HepG2 (cell line): ENCODE measurements at regions not wholly inside any gene's neighbourhood (a gene's known extent, or its start where the extent isn't known, plus 50 kb on each side); places are given as distances from the start of the nearest gene placed in this dataset.

Experiments
- ATAC-seq: fragments of 200-7000 bp; cut with Tn5 transposase; 3 replicates; pipeline ENCODE4 v1.9.1; 2020; ENCODE audit warnings: mild to moderate bottlenecking, moderate library complexity
- BruUV-seq: library from RNA; stranded (reverse); fragments of 400-500 nt; replicated peaks from 2 replicates; lab custom pipeline; 2021; lab: Mats Ljungman, UMichigan
- CTCF ChIA-PET: fragments of 300-600 bp; formaldehyde crosslinking; extraction: SDS; loops from one replicate; lab custom pipeline; 2021; ENCODE audit warnings: low total read pairs, inconsistent platforms, low intra/inter-chr PET ratio; lab: Yijun Ruan, JAX
- POLR2A ChIA-PET: fragments of 350-600 bp; sonication (Branson Sonifier 250); formaldehyde crosslinking; loops from one replicate; lab custom pipeline; 2020; ENCODE audit warnings: antibody characterized with exemption, inconsistent platforms; lab: Yijun Ruan, JAX
- DNase-seq: peaks from one replicate; pipeline ENCODE4 v3.0.0-alpha.2; 2015; ENCODE audit warnings: low spot score
- FAIRE-seq: peaks from 3 replicates; lab custom pipeline; 2011; peaks lifted over from hg19 to GRCh38; lab: Jason Lieb, UNC
- H2AFZ ChIP-seq: one replicate; pipeline ENCODE4 v1.6.1; 2011; ENCODE audit warnings: low read length, inconsistent platforms
- H3K27ac ChIP-seq: fragments of 300-600 bp; 3 replicates; pipeline ENCODE4 v1.8.0; 2011; ENCODE audit warnings: mixed run types, mild to moderate bottlenecking, mixed read lengths, low read length, inconsistent platforms; ENCODE audit not compliant: insufficient read depth; ENCODE audit errors: extremely low read length
- H3K27me3 ChIP-seq, 2 experiments: fragments of 200-600 bp in 1 of 2; 2 replicates in 1 of 2; 3 replicates in 1 of 2; pipeline versions ENCODE4 v1.6.0 to v1.8.0; 2011; ENCODE audit warnings: low read length in 2 of 2, mild to moderate bottlenecking in 2 of 2, moderate library complexity in 2 of 2, inconsistent platforms in 1 of 2; ENCODE audit not compliant: insufficient read depth in 2 of 2, control insufficient read depth in 1 of 2
- H3K36me3 ChIP-seq, 2 experiments: fragments of 200-600 bp in 1 of 2; replicated peaks in 1 of 2; 2 replicates in 1 of 2; 3 replicates in 1 of 2; pipeline versions ENCODE4 v1.5.1 to v1.8.0; 2011; ENCODE audit warnings: low read length in 2 of 2, inconsistent platforms in 1 of 2; ENCODE audit not compliant: insufficient read depth in 2 of 2, control insufficient read depth in 1 of 2
- H3K4me1 ChIP-seq: 2 replicates; pipeline ENCODE4 v1.5.1; 2012; ENCODE audit warnings: low read length, inconsistent platforms; ENCODE audit not compliant: insufficient read depth
- H3K4me2 ChIP-seq: 2 replicates; pipeline ENCODE4 v1.6.0; 2011; ENCODE audit warnings: low read depth, low read length, inconsistent platforms
- H3K4me3 ChIP-seq, 3 experiments: fragments of 200-600 bp in 1 of 3; sonication (generic), shearing (Covaris generic) in 1 of 3; replicated peaks in 1 of 3; 2 replicates each; pipeline ENCODE4 v1.5.1; 2011 to 2016; ENCODE audit warnings: low read length in 3 of 3, inconsistent platforms in 2 of 3, low read depth in 2 of 3, mild to moderate bottlenecking in 2 of 3, control low read depth in 1 of 3, mixed read lengths in 1 of 3; ENCODE audit not compliant: insufficient read depth in 1 of 3
- H3K79me2 ChIP-seq: one replicate; pipeline ENCODE4 v1.6.1; 2011; ENCODE audit warnings: low read length, inconsistent platforms; ENCODE audit not compliant: insufficient read depth
- H3K9ac ChIP-seq: 2 replicates; pipeline ENCODE4 v1.6.0; 2011; ENCODE audit warnings: mild to moderate bottlenecking, low read depth, low read length, inconsistent platforms; ENCODE audit not compliant: insufficient read depth
- H3K9me3 ChIP-seq: 2 replicates; pipeline ENCODE4 v1.5.1; 2012; ENCODE audit warnings: mild to moderate bottlenecking, low read length
- H4K20me1 ChIP-seq: 2 replicates; pipeline ENCODE4 v1.6.0; 2011; ENCODE audit warnings: inconsistent platforms, mild to moderate bottlenecking, low read length, moderate library complexity; ENCODE audit not compliant: insufficient read depth
- HCFC1 ChIP-seq: fragments of 150-350 bp; IDR thresholded peaks from 2 replicates; pipeline ENCODE4 v1.6.1; 2014; ENCODE audit warnings: low read depth, low read length
- HMG20B ChIP-seq: conservative IDR thresholded peaks from 2 replicates; pipeline ENCODE4 v1.6.1; 2016; ENCODE audit warnings: missing genetic modification reagents, missing compliant biosample characterization
- ZNF121 ChIP-seq: sonication (generic); formaldehyde crosslinking; IDR thresholded peaks from 2 replicates; pipeline ENCODE4 v1.5.0; 2020; ENCODE audit warnings: mild to moderate bottlenecking, missing genetic modification reagents
- ZNF17 ChIP-seq: sonication (generic); formaldehyde crosslinking; IDR thresholded peaks from 2 replicates; pipeline ENCODE4 v1.5.0; 2020; ENCODE audit warnings: mild to moderate bottlenecking, missing genetic modification reagents
- ZNF234 ChIP-seq: sonication (generic); formaldehyde crosslinking; conservative IDR thresholded peaks from 2 replicates; pipeline ENCODE4 v1.5.1; 2020; ENCODE audit warnings: mild to moderate bottlenecking, missing genetic modification reagents
- ZNF24 ChIP-seq: fragments of 450-650 bp; IDR thresholded peaks from 2 replicates; pipeline ENCODE4 v1.6.1; 2017; ENCODE audit warnings: antibody characterized with exemption, mild to moderate bottlenecking
- ZNF383 ChIP-seq: sonication (generic); formaldehyde crosslinking; IDR thresholded peaks from 2 replicates; pipeline ENCODE4 v1.4.0; 2020; ENCODE audit warnings: missing genetic modification reagents, mild to moderate bottlenecking, borderline replicate concordance
- ZNF430 ChIP-seq: sonication (generic); formaldehyde crosslinking; IDR thresholded peaks from 2 replicates; pipeline ENCODE4 v1.9.0; 2021; ENCODE audit warnings: mild to moderate bottlenecking, missing genetic modification reagents
- ZNF570 ChIP-seq: sonication (generic); formaldehyde crosslinking; IDR thresholded peaks from 2 replicates; pipeline ENCODE4 v1.4.0; 2020; ENCODE audit warnings: mild to moderate bottlenecking, missing genetic modification reagents, borderline replicate concordance
- ZSCAN30 ChIP-seq: sonication (generic); formaldehyde crosslinking; IDR thresholded peaks from 2 replicates; pipeline ENCODE4 v1.5.0; 2020; ENCODE audit warnings: mild to moderate bottlenecking, missing genetic modification reagents
- ZSCAN31 ChIP-seq: sonication (generic); formaldehyde crosslinking; IDR thresholded peaks from 2 replicates; pipeline ENCODE4 v1.5.0; 2020; ENCODE audit warnings: low read depth, mild to moderate bottlenecking, missing genetic modification reagents
- WGBS: methylation state at CpG from one replicate; pipeline ENCODE4 v1.1.6; 2017; ENCODE audit warnings: low lambda C conversion rate; 5-methylcytosine and 5-hydroxymethylcytosine counted together
- in situ Hi-C: cut with HindIII; loops from 2 replicates; pipeline ENCODE4 v1.10.0; 2017; ENCODE audit warnings: low pct_unique_long_range_greater_than_20kb; ENCODE audit not compliant: extremely low pct_ligation_motif_present
- intact Hi-C: fragments of 100-400 bp; cut with micrococcal nuclease; formaldehyde crosslinking; loops from one replicate; pipeline ENCODE4 v1.10.0; 2022; ENCODE audit not compliant: unreplicated experiment
- TF ChIP-seq, protein P1 (sequence below): sonication (generic); formaldehyde crosslinking; IDR thresholded peaks from 2 replicates; pipeline ENCODE4 v1.4.0; 2020; ENCODE audit warnings: missing genetic modification reagents, mild to moderate bottlenecking, borderline replicate concordance
- TF ChIP-seq, protein P2 (sequence below): sonication (generic); formaldehyde crosslinking; IDR thresholded peaks from 2 replicates; pipeline ENCODE4 v1.4.0; 2020; ENCODE audit warnings: mild to moderate bottlenecking, missing genetic modification reagents

DNA sequence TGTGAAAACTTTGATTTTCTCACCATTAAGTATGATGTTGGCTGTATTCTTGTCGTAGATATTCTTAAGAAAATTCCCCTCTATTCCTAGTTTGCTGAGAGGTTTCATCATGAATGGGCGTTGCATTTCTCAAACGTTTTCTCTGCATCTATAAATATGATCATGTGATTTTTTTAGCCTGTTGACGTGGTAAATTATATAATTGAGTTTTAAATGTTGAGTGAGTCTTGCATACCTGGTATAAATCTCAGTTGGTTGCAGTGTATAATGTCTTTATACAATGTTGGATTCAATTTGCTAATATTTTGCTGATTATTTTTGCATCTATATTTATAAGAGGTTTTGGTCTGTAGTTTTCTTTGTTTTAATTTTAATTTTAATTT lies 405.9 kb upstream of the MIS18BP1 start:
- DNase-seq, result no peak
- ATAC-seq, result no peak
- no peaks in the 10 kb centered on the region for H3K36me3 ChIP-seq
- ChIA-PET POLR2A (no interaction called here), CTCF (no interaction called here)
- under 1% methylated on average over 4 of the region's 4 CpGs for WGBS
- H3K4me3 ChIP-seq, result no peak overlapping the region
- no TSS peak for BruUV-seq
- in situ Hi-C loops (no loop called here), intact Hi-C loops (no loop called here)
- no peak overlapping the region for H3K4me2 ChIP-seq
- no peak overlapping the region for H2AFZ ChIP-seq
- H3K9me3 ChIP-seq, result peaks cover 6% of the 10 kb centered on the region
- TF ChIP-seq ZSCAN30 (CRISPR knock-in tag) (no peak), ZNF383 (CRISPR knock-in tag) (no peak), ZNF121 (no peak), HMG20B (no peak), ZSCAN31 (CRISPR knock-in tag) (no peak), ZNF17 (CRISPR knock-in tag) (no peak), ZNF24 (no peak), ZNF430 (no peak), HCFC1 (no peak), ZNF234 (CRISPR knock-in tag) (no peak), ZNF570 (CRISPR knock-in tag) (no peak)
- TF ChIP-seq, protein P1, sequence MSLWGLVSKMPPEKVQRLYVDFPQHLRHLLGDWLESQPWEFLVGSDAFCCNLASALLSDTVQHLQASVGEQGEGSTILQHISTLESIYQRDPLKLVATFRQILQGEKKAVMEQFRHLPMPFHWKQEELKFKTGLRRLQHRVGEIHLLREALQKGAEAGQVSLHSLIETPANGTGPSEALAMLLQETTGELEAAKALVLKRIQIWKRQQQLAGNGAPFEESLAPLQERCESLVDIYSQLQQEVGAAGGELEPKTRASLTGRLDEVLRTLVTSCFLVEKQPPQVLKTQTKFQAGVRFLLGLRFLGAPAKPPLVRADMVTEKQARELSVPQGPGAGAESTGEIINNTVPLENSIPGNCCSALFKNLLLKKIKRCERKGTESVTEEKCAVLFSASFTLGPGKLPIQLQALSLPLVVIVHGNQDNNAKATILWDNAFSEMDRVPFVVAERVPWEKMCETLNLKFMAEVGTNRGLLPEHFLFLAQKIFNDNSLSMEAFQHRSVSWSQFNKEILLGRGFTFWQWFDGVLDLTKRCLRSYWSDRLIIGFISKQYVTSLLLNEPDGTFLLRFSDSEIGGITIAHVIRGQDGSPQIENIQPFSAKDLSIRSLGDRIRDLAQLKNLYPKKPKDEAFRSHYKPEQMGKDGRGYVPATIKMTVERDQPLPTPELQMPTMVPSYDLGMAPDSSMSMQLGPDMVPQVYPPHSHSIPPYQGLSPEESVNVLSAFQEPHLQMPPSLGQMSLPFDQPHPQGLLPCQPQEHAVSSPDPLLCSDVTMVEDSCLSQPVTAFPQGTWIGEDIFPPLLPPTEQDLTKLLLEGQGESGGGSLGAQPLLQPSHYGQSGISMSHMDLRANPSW (CRISPR knock-in tag), result no peak
- TF ChIP-seq, protein P2, sequence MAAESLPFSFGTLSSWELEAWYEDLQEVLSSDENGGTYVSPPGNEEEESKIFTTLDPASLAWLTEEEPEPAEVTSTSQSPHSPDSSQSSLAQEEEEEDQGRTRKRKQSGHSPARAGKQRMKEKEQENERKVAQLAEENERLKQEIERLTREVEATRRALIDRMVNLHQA (CRISPR knock-in tag), result no peak
- H3K79me2 ChIP-seq, result no peaks in the 10 kb centered on the region
- H3K27me3 ChIP-seq, result no peaks in the 10 kb centered on the region
- no peak for FAIRE-seq
- no peak overlapping the region for H3K27ac ChIP-seq
- no peaks in the 10 kb centered on the region for H4K20me1 ChIP-seq
- H3K9ac ChIP-seq, result no peak overlapping the region
- H3K4me1 ChIP-seq, result no peaks in the 10 kb centered on the region
